ENCODE measurements at regions not wholly inside any gene's neighbourhood (a gene's known extent, or its start where the extent isn't known, plus 50 kb on each side); places are given as distances from the start of the nearest gene placed in this dataset.
"Not testable (repeated sequence)": the region's sequence is repeated elsewhere in the genome, so short reads cannot be mapped to it uniquely, and the experiment has no call there.

DNA sequence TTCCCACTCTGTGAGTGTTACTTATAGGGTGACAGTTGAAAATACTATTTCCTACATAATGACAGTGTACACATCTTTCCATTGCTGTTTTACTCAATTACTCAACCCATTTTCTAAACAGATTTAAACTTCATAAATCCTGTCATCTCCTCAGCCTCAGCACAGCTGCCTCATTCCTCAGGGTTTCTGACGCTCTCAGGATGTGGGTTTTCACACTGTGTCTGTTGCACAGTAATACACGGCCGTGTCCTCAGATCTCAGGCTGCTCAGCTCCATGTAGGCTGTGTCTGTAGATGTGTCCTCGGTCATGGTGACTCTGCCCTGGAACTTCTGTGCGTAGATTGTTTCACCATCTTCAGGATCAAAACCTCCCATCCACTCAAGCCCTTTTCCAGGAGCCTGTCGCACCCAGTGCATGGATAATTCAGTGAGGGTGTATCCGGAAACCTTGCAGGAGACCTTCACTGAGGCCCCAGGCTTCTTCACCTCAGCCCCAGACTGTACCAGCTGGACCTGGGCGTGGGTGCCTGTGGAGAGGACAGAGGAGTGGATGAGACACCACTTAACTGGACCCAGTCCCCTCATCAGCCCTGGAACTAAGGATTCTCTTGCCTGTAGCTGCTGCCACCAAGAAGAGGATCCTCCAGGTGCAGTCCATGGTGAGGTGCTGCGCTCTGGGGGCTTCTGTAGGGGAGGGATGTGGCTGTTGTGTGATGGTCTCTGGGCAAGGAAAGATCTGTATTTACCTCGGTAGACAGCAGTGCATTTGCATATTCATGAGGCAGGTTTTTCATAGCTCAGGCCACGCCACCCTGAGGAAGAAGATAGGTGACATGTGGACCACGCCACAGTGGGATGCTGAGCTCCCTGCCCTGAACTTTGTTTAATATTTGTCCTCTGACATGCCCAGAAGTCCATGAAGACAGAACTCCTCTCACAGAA is 750.2 kb downstream of the TMEM121 start:
- Histone ChIP-seq H4K20me1 (no peaks in the 10 kb centered on the region), H3K27me3 (no peaks in the 10 kb centered on the region), H3K27ac (peak overlapping the region in 8 of 11 experiments; percentile 23 to 93 (median 70); a peak in 14 of 22 replicates), H3K4me1 (peaks cover 0 to 73% (median 63%) of the 10 kb centered on the region in 10 experiments; a peak in 18 of 20 replicates), H3K9me3 (replicated peaks in 1 of 11) (peaks cover 0 to 1% (median 0%) of the 10 kb centered on the region in 11 experiments; a peak in 3 of 22 replicates), H3K9ac (peak overlapping the region in 6 of 11 experiments; percentile 46 to 88 (median 74); a peak in 11 of 22 replicates), H3K36me3 (no peaks in the 10 kb centered on the region), H3K4me3 (peak overlapping the region in 7 of 10 experiments; percentile 15 to 65 (median 56); a peak in 12 of 20 replicates), H3K4me2 (peak overlapping the region in 10 of 11 experiments; percentile 14 to 89 (median 82); a peak in 18 of 22 replicates)
- TF ChIP-seq Cebpa-rat (IDR thresholded peaks at IDR 0.05) = peak in 2 of 11 experiments; percentile 36 to 78; a peak in 3 of 22 replicates

DNA sequence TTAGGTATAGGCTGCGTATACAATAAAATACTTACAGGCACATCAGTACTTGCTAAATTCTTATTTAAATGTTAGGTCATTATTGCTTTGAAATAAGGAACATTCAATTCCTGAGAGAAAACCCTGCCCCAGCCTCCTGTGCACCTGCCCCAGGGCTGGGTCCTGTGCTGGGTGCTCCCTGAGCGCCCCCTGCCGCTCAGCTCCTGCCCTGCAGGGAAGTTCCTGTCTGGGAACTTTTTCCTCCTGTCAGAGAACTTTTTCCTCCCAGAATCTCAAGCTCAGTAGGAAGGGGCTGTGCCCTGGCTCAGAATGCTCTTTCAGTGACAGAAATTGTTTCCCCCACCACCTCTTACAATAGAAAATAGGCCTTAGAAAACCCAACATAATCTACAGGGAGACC is 751.1 kb downstream of the TMEM121 start:
- peak overlapping the region in 9 of 11 experiments; percentile 37 to 89 (median 83); a peak in 18 of 22 replicates for H3K4me2 ChIP-seq
- peak overlapping the region in 6 of 10 experiments; percentile 36 to 65 (median 59); a peak in 10 of 20 replicates for H3K4me3 ChIP-seq
- peak overlapping the region in 5 of 11 experiments; percentile 25 to 88 (median 79); a peak in 10 of 22 replicates for H3K9ac ChIP-seq
- no peak for TF ChIP-seq Cebpa-rat (IDR thresholded peaks at IDR 0.05)
- H3K27ac ChIP-seq = peak overlapping the region in 6 of 11 experiments; percentile 21 to 93 (median 79); a peak in 9 of 22 replicates
- no peaks in the 10 kb centered on the region for H4K20me1 ChIP-seq
- H3K4me1 ChIP-seq = peaks cover 0 to 79% (median 63%) of the 10 kb centered on the region in 10 experiments; a peak in 18 of 20 replicates
- H3K27me3 ChIP-seq = no peaks in the 10 kb centered on the region
- H3K9me3 ChIP-seq (replicated peaks in 1 of 11) = peaks cover 0 to 11% (median 7%) of the 10 kb centered on the region in 11 experiments; a peak in 7 of 22 replicates
- H3K36me3 ChIP-seq = no peaks in the 10 kb centered on the region; a peak in 2 of 22 replicates

DNA sequence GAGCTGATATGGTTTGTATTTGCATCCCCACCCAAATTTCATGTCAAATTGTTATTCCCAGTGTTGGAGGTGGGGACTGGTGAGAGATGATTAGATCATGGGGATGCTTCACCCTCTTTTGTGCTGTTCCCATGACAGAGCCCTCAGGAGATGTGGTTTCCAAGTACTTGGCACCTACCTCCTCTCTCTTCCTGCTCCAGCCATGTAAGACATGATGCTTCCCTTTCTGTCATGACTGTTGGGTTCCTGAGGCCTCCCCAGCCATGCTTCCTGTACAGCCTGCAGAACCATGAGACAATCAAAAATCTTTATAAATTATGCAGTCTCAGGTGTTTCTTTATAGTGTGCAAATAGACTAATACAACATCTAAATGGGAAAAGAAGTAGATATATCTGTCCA is 754.5 kb downstream of the TMEM121 start:
- Histone ChIP-seq H3K4me1 (peaks cover 0 to 59% (median 47%) of the 10 kb centered on the region in 10 experiments; a peak in 18 of 20 replicates), H3K27ac (peak overlapping the region in 4 of 11 experiments; percentile 47 to 93 (median 58); a peak in 5 of 22 replicates), H3K4me2 (peak overlapping the region; percentile 33 to 89 (median 59); a peak in 20 of 22 replicates), H3K27me3 (no peaks in the 10 kb centered on the region), H3K9me3 (replicated peaks in 1 of 11) (peaks cover 0 to 26% (median 8%) of the 10 kb centered on the region in 11 experiments; a peak in 9 of 22 replicates), H3K4me3 (peak overlapping the region in 2 of 10 experiments; percentile 62 to 65; a peak in 2 of 20 replicates), H3K36me3 (peaks cover 0 to 6% (median 0%) of the 10 kb centered on the region in 11 experiments; a peak in 3 of 22 replicates), H4K20me1 (no peaks in the 10 kb centered on the region), H3K9ac (no peak overlapping the region)
- TF ChIP-seq Cebpa-rat (IDR thresholded peaks at IDR 0.05) = no peak

GRCh38 chr14:106286697-106287290 is 760.4 kb downstream of the TMEM121 start:
- TF ChIP-seq Cebpa-rat (IDR thresholded peaks at IDR 0.05) = no peak

GRCh38 chr14:106287506-106287905 is 761.1 kb downstream of the TMEM121 start:
- H3K4me2 ChIP-seq = no peak overlapping the region
- H3K4me1 ChIP-seq = peaks cover 0 to 22% (median 8%) of the 10 kb centered on the region in 10 experiments; a peak in 11 of 20 replicates
- H3K4me3 ChIP-seq = no peak overlapping the region
- H3K9me3 ChIP-seq (replicated peaks in 1 of 11) = peaks cover 0 to 24% (median 4%) of the 10 kb centered on the region in 11 experiments; a peak in 9 of 22 replicates
- no peak overlapping the region for H3K27ac ChIP-seq
- peaks cover 0 to 6% (median 0%) of the 10 kb centered on the region in 11 experiments; a peak in 2 of 22 replicates for H3K36me3 ChIP-seq
- no peak overlapping the region for H3K9ac ChIP-seq
- no peaks in the 10 kb centered on the region for H3K27me3 ChIP-seq
- H4K20me1 ChIP-seq = no peaks in the 10 kb centered on the region
- no peak for TF ChIP-seq Cebpa-rat (IDR thresholded peaks at IDR 0.05)

More at GRCh38 chr14:106286697-106287290, 760.4 kb downstream of the TMEM121 start:
- Histone ChIP-seq H3K4me3 (no peak overlapping the region), H3K9ac (no peak overlapping the region), H4K20me1 (no peaks in the 10 kb centered on the region), H3K36me3 (peaks cover 0 to 6% (median 0%) of the 10 kb centered on the region in 11 experiments; a peak in 3 of 22 replicates), H3K4me1 (peaks cover 0 to 26% (median 8%) of the 10 kb centered on the region in 10 experiments; a peak in 11 of 20 replicates), H3K27me3 (no peaks in the 10 kb centered on the region), H3K9me3 (replicated peaks in 1 of 11) (peaks cover 0 to 31% (median 8%) of the 10 kb centered on the region in 11 experiments; a peak in 9 of 22 replicates), H3K4me2 (no peak overlapping the region), H3K27ac (no peak overlapping the region)

GRCh38 chr14:106291626-106292025 is 765.2 kb downstream of the TMEM121 start:
- no peaks in the 10 kb centered on the region for H3K27me3 ChIP-seq
- TF ChIP-seq Cebpa-rat (IDR thresholded peaks at IDR 0.05) = no peak
- no peaks in the 10 kb centered on the region for H4K20me1 ChIP-seq
- H3K4me1 ChIP-seq = peaks cover 0 to 32% (median 8%) of the 10 kb centered on the region in 10 experiments; a peak in 11 of 20 replicates
- no peak overlapping the region for H3K27ac ChIP-seq
- H3K4me2 ChIP-seq = no peak overlapping the region
- no peak overlapping the region for H3K9ac ChIP-seq
- no peaks in the 10 kb centered on the region for H3K36me3 ChIP-seq
- peaks cover 0 to 9% (median 1%) of the 10 kb centered on the region in 11 experiments; a peak in 5 of 22 replicates for H3K9me3 ChIP-seq (replicated peaks in 1 of 11)
- no peak overlapping the region for H3K4me3 ChIP-seq

DNA sequence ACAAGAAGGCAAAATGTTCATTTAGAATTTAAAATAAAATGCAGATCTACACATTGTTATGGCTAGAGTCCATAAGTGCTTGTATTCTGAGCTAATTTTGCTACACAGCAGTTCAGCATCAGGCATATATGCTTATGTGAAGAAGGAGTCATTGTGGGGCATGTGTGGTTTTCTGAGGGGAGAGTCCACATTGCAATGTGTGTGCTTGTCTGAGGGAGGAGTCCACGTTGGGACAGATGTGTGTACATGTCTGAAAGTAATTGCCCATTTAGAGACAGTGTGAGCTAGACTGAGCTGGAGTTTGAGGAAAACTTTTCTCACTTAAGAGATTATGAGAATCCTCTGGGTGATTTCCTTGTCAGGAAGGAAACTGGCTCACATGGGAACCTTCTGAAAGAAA is 767.9 kb downstream of the TMEM121 start:
- peaks cover 0 to 32% (median 4%) of the 10 kb centered on the region in 10 experiments; a peak in 10 of 20 replicates for H3K4me1 ChIP-seq
- H3K36me3 ChIP-seq = no peaks in the 10 kb centered on the region
- H3K9me3 ChIP-seq (replicated peaks in 1 of 11) = peaks cover 0 to 4% (median 0%) of the 10 kb centered on the region in 11 experiments; a peak in 5 of 22 replicates
- no peak for TF ChIP-seq Cebpa-rat (IDR thresholded peaks at IDR 0.05)
- no peak overlapping the region for H3K27ac ChIP-seq
- H4K20me1 ChIP-seq = no peaks in the 10 kb centered on the region
- no peaks in the 10 kb centered on the region for H3K27me3 ChIP-seq
- no peak overlapping the region for H3K4me3 ChIP-seq
- no peak overlapping the region for H3K9ac ChIP-seq
- H3K4me2 ChIP-seq = 0 out of 22 replicates have a peak overlapping the region, but pooled peaks of 2 of the 11 experiments have one; percentile 2 to 16

- not testable (repeated sequence) for H3K9ac ChIP-seq; H3K27me3 ChIP-seq; H3K9me3 ChIP-seq (replicated peaks in 1 of 11); H3K4me3 ChIP-seq; H3K36me3 ChIP-seq; H4K20me1 ChIP-seq
- Histone ChIP-seq H3K4me2 (peak overlapping the region; percentile 16 to 75 (median 66); a peak in 19 of 22 replicates), H3K4me1 (peaks cover 8 to 53% (median 25%) of the 10 kb centered on the region in 10 experiments; a peak in 19 of 20 replicates), H3K27ac (peak overlapping the region in 1 of 11 experiments; percentile 25; a peak in 1 of 22 replicates)
Measured at GRCh38 chr14:106300951-106301510, 774.6 kb downstream of the TMEM121 start.

GRCh38 chr14:106301609-106302008 is 775.2 kb downstream of the TMEM121 start:
- not testable (repeated sequence) for H3K27me3 ChIP-seq; H4K20me1 ChIP-seq; H3K9ac ChIP-seq; H3K4me3 ChIP-seq; H3K9me3 ChIP-seq (replicated peaks in 1 of 11); H3K36me3 ChIP-seq
- H3K27ac ChIP-seq = peak overlapping the region in 1 of 11 experiments; percentile 25; a peak in 1 of 22 replicates
- H3K4me2 ChIP-seq = peak overlapping the region; percentile 16 to 75 (median 66); a peak in 19 of 22 replicates
- H3K4me1 ChIP-seq = peaks cover 8 to 53% (median 25%) of the 10 kb centered on the region in 10 experiments; a peak in 19 of 20 replicates

Measured in BLaER1 treated with 17β-estradiol and CSF1 and Interleukin-3, amounts not matched to agents 10 nM and 100 nM (cell line).